Kasumi-1 (cell line): ENCODE measurements at regions not wholly inside any gene's neighbourhood (a gene's known extent, or its start where the extent isn't known, plus 50 kb on each side); places are given as distances from the start of the nearest gene placed in this dataset.

ENCODE experiments used
- DNase-seq, 2 experiments: peaks; one replicate each; lab custom pipeline; 2025; lab: John Stamatoyannopoulos, UW

DNA sequence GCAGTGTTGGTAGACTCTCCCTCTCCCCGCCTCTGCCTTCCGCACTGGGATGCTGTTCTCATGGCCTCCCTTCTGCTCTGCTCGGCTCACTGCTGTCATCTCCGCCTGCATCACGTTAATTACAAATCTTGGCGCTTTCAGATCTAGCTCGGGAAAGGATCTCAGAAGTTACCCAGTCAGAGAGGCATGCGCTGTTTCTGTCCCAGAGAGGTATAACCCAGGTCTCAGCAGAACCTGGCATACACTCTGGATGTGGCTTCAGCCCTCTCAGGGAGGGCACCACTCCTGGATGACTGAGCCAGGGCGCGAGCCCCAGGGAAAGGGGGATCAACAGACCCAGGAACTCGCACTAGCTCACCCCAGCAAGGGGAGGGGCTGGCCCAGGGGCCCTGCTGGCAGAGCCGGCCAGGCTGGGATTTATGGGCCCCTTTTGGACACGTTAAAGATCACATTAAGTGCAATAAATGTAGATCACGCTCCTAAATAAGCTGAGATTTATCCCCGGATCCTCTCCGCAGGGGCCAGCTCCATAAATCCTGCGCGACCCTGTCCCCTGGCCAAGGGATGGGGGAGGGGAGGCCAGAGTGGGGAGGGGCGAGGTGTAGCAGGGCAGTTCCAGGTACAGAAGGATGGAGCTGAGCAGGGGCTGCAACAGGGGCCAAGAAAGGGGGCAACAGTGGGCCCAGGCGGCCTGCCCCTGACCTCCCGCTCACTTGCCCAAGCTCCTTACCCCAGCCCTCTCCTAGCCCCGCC lies 101.3 kb upstream of the ZBTB40 start:
- no peak for DNase-seq

DNA sequence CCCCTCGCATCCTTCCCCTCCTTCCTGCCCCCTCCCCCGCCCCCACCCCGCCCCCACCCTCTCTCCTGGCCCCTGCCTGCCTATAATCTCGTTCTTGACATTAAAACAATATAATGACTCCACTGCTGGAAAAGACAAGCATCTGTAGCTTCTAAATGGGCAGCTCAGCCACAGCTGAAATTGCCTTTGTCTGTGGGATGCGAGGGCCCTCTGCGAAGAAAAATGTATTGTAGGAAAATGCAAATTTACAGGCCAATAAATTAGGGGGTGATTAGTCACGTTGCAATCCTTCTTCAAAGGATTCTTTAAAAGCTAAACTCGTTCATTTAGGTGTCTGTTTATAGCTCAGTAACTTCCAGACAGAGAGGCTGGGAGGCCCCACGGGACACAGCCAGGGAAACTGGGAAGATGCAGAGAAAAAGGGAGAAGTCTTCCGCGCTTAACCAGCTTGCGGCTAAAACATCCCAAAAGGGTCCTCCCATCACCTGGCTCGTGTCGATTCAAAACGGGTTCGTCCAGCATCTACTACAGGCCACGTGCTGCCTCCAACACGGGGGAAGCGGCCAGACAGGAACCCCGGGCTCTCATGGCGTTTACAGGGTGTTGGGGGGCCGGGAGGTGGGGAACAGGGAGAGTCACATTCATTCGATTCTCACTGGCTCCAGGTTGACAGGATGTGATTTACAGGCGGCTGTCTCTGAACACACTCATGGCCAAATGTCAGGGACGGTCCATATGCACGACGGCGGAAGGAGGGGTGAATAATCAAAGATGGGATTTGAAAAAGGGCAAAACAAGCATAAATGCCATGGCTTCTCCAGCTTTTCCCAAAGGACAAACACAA lies 100.5 kb upstream of the ZBTB40 start:
- no peak for DNase-seq

DNA sequence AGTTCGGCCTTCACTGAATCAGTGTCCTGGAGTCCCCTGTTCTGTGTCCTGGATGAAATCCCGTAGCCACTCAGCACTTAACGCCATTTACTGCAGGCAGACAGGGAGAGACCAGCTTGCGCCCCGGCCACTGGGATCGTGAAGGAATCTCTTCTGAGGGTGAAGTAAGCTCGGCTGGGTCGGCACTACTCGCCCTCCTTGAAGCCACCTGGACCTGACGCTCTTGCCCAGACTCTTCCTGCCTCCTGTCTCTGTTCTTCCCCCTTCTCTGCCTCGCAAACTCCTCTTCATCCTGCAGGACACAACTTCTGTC lies 99.9 kb upstream of the ZBTB40 start:
- DNase-seq: no peak

DNA sequence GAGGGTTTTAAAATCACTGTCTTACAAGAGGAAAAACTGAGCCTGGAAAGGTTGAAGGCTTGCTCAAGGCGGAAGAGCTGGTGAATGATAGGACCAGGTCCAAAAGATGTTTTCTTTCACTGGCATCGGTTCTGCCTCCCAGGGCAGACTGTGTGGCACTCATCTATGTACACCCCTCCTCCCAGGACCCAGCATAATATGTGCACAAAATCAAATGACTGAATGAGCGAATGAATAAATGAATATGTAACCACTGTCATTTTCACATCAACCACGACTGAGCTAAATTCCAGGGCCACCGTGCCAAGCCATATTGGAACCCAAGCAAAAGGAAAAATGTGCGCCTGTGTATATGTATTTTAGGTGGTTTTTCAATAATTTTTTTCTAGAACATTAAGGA lies 99.3 kb upstream of the ZBTB40 start:
- DNase-seq: no peak

DNA sequence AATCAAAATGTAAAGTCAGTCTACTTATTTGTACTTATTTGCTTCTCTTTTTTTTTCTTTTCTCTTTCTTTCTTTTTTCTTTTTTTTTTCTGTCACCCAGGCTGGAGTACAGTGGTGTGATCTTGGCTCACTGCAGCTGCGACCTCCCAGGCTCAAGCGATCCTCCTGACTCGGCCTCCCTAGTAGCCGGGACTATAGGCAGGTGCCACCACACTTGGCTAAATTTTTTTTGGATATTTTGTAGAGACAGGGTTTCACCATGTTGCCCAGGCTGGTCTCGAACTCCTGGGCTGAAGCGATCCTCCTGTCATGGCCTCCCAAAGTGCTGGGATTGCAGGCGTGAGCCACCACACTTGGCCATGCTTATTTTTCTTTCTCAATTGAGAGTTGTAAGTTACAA lies 98.8 kb upstream of the ZBTB40 start:
- no peak for DNase-seq

DNA sequence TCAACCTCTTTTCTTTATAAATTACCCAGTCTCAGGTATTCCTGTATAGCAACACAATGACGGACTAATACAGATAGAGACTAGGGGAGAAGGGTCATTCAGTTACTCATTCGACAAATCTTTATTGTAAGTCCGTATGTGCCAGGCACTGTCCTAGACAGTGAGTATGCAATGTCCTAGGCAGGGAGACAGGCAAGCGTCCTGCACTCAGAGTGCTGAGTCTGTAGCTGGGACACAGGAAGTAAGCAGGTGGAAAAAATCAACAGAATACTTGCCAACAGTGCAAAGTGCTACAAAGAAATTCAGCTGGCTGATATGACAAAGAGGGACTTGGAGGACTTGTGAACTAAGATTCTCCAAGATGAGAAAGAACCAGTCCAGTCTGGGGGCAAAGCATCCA lies 92.2 kb upstream of the ZBTB40 start:
- DNase-seq: no peak

DNA sequence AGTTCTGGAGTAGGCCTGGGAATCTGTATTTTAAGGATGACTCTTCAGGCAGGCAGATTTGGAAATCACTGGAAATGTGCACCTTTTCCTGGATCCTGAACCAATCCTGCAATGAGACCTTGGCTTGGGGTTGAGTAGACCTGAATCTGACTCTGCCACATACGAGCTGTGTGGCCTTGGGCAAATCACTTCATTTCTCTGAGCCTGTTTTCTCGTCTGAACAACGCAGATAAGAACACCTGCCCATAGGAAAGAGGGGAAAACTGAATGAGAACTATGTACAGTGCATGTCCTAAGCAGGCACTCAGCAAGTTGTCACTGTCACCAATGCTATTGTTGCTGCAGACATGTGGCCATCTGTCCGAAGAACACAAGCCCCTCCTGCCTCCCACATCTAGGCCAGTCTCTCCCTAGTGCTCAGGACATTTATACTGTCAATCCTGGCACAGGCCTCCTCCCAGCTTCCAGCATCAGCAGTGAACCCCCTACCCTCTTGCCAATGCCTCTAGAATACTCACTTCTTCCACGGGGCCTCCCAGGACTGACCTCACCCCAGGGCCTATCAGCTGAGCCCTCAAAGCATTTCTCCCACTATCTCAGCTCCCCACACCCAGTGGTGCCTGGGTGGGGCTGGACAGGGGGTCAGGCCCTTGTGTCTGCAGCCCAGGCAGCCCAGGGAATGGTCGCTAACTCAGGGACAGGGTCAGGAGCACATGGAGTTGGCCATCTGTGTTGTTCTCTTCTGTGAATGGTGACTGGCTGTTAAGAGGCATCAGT lies 88.8 kb upstream of the ZBTB40 start:
- no peak for DNase-seq

DNA sequence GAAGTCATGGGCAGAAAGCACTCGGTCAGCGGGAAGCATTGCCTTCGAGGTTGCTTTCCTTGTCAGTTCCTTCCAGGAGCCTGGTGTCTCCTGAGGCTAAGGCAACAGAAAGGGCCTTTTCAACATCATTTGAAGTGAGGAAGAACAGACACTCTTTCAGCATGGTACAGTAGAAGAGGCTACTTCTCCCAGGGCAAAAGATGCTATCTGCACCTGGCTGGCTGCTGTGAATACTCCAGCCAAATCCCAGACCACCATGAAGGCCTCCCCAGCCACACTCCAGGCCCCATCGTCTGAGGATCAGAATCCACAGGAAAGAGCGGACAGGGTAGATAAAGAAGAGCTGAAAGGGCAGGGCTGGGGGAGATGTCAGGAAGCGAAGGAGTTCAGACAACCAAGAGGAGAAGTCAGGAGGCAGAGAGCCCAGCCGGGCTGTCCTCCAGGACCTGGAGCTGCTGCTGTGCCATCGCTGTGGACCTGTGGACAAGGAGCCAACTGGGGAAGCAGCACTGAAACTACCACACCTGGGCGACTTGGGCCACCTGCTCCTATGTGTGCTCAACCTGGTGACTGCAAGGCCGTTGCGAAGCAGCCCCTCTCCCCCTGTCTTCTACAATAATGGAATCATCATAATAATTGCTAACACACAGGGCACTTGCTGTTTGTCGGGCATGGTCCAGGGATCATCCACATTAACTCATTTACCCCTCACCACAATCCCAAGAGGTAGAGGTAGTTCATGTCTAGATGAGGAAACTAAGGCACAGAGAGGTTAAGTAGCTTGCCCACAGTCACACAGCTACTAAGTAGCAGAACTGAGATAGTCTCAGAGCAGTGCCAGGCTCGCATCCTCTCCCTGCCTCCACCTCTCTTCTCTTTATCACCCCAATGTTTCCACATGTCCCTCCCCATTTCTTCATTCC lies 88.0 kb upstream of the ZBTB40 start:
- no peak for DNase-seq

DNA sequence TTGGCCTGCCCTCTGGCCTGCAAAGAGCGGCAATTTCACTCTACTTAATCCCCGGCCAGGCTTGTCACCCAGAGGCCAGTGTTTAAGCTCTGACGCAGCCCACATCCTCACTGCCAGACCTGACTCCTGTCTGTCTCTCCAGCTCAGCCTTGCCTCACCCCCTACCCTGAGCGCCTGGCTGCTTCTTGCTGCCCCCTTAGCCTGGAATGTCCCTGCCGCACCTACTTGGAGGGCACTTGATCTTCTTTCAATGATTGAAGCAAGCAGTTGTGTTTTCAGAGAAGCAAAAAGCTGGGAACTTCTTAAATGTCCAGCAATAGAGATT lies 87.4 kb upstream of the ZBTB40 start:
- DNase-seq: no peak

DNA sequence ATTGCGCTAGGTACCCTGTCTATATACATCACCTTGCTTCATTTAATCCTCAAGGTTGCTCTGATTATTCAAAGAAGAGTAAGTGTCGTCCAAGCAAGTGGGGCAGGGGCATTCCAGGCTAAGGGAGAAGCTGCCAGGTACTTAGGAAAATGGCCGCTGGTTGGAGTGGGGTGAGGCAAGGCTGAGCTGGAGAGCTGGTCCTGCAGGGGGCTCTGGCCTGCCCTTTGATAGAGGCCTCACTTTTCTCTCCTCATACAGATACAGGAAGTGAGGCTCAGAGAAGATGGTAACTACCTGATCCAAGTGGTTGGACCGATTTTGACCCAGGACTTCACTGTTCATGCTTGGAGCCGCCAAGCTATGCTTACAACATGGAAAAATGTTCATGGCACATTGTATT lies 86.9 kb upstream of the ZBTB40 start:
- no peak for DNase-seq

DNA sequence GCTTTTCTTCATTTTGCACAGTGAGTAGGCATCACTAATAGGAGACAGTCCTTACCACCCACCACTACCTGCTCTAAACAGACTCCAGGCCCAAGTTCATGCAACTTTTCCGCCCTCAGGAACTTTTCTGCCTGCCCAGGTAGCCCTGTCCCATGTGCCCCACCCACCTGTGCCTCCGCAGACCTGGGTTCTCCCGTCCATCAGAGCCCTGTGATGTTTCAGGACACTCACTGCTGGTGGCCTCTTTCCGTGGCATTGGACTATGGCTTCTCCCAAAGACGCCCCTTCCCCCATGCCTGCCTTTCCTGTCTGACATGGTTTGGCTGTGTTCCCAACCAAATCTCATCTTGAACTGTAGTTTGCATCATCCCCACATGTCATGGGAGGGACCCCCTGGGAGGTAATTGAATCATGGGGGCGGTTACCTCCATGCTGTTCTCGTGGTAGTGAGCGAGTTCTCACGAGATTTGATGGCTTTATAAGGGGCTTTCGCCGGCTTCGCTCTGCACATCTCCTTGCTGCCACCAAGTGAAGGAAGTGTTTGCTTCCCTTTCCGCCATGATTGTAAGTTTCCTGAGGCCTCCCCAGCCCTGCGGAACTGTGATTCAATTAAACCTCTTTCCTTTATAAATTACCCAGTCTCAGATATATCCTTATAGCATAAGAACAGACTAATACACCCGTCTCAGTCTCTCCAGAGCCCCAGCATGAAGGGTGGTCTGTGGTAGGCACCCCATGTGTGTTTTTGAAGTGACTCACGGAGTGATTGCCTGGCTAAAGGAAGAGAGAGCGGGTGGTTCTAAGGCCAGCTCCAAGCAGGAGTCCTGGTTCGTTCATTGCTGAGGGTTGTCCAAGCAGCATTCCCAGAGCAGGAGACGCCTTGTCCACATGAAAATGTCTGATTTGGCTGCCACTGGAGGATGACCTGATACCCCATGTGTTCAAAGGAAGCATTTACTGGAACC lies 86.0 kb upstream of the ZBTB40 start:
- DNase-seq: no peak

DNA sequence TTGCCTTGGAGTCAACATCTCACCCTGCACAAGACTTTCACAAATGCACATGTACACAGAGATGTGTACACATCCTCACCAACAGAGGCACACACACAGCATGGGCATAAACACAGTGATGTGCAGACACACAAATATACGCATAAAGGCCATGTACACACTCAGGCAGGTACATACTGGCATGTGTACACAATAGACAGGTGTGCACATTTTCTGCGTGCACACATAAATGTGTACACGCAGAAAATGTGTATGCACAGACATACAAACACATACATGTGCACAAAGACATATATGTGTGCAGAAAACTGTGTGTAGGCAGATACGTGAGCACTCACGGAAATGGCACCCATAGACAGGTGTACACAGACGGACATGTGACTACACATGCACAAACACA lies 85.3 kb upstream of the ZBTB40 start:
- no peak for DNase-seq

DNA sequence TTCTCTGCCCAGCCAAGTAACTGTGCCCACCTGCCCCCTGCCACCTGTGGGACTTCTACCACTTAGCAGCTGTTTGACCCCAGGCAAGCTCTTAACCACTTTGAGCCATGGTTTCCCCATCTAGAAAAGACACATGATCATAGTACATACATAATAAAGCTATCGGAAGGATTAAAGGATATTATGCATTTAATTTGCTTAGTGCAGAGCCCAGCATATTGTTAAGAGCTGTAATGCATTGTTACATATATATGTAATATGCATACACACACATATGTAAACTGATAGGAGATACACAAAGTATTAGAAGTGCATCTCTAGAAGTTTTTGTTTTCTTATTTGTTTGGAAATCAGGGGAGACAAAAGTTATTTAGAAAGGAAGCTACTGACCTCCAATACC lies 83.5 kb upstream of the ZBTB40 start:
- DNase-seq: no peak

DNA sequence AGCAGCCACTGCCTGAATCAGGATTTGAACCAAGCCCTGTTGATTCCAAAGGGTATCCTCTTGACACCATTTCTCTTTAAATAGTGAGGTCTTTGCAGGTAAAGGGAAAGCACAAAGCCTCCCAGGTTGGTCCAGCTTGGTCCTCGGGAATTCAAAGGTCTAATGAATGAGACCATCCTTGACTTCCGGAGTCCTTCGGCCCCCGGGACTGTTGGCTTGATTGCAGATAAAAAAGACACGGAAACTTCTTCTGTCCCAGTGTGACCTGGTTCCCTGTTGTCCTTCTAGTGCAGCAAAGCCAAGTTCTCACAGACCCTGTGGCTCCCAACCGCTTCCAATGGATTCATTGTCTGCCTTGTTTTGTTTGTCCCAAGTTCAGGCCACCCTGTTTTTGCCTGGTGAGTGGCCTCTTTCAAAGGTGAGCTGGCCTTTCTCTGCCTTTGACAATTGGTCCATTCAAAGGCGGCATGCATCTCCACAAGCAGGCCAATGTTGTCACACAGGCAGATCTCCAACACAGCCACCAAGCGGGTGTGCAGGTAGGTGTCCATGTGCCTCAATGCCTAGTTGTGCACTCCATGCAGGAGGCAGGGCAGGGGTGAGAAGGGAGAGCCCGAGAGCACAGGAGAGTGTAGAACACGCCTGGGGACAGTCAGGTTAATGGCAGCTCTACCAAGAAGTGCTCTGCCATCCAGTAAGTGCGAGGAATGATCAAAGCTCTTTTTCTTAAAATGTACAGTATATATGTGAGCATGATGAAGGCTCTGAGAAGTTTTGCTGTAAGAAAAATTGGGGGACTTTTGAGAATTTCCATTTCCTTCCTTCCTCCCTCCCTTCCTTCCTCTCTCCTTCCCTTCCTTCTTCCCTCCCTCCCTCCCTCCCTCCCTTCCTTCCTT lies 82.1 kb upstream of the ZBTB40 start:
- DNase-seq: no peak

DNA sequence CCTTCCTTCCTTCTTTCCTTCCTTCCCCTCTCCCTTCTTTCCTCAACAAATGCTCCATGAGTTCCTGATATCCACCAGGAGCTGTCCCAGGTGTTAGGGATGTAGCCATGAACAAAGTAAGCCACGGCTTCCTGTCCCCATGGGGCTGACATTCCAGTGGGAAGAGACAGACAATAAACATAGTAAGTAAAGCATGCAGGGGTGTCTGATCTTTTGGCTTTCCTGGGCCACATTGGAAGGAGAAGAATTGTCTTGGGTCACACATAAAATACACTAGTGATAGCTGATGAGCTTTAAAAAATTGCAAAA lies 81.5 kb upstream of the ZBTB40 start:
- no peak for DNase-seq

DNA sequence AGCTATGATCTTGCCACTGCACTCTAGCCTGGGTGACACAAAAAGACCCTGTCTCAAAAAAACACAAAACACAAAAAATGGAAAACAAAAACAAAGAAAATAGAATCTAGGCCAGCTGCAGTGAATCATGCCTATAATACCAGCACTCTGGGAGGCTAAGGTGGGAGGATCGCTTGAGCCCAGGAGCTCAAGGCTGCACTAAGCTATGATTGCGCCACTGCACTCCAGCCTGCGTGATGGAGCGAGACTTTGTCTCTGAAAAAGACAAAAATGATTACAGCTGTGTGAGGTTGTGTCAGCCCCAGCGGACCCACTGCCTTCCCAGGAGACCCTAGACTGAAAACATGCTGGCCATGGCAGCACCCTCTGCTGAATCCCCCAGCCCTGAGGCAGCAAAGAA lies 80.2 kb upstream of the ZBTB40 start:
- DNase-seq: no peak

DNA sequence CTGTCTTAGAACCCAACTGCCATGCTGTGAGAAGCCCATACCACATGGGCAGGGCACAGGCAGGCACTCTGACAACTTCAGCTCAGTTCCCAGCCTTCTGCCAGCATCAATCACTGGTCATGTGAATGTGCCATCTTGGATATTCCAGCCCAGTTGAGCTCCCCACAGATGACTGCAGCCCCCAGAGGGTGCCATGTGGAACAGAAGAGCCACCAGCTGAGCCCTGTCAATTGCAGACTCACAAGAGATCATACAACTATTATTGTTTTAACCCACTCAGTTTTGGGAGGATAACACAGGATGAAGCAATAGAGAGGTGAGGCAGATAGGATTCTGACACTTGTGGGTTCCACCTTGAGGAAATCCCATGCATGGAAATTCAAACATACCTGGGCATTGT lies 78.4 kb upstream of the ZBTB40 start:
- DNase-seq: no peak

DNA sequence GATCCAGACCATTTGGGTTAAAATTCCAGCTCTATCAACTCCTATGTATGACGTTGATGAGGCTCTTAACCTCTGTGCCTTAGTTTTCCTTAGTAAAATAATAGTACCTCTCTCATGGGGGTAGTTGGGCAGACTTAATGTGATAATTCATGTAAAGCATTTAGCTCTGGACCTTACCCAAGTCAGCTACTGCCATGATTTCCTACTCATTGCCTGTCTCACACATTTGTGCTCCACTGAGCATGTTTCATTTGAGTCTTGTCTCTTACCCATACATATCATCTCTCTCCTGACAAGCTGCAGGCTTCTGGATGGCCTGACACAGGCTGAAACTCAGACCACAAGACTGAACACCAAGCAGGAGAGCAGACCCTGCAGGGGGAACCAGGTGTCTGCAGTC lies 77.7 kb upstream of the ZBTB40 start:
- DNase-seq: no peak

DNA sequence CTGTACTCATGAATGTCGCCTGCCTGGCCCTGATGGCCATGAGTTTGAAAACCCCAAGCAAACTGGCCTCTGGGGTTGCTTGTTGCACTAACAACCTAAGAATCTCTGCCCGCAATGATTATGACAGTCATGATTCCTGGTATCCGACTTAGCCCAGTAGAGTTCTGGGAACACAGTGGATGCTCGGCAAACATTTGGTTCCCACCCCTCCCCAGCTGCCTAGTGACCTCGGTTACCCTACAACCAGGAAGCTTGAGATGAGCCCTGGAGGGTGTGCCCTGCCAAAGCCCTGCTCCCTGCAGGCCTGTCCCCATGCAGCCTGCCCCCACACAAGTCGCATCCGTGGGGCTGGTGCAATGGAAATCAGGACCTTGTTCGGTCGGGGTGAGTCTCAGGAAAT lies 76.0 kb upstream of the ZBTB40 start:
- no peak for DNase-seq

DNA sequence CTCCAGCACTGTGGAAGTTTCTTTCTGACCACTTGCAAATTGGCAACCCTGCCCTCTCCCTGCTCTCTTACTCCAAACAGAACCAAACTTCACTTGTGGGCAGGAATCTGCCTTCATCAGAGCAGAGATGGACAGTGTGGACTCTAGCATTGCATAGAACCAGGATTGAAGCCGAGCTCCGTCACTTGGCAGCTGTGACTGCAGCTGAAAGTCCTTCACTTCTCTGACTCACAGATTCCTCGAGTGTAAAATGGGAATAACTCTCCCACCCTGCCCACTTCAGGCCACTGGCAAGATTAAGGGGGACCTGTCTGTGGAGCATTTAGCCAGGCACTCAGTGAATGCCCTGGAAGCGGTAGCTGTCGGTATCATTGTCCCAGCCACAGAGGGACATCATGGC lies 75.7 kb upstream of the ZBTB40 start:
- no peak for DNase-seq
